ENCODE measurements at regions not wholly inside any gene's neighbourhood (a gene's known extent, or its start where the extent isn't known, plus 50 kb on each side); places are given as distances from the start of the nearest gene placed in this dataset.

DNA sequence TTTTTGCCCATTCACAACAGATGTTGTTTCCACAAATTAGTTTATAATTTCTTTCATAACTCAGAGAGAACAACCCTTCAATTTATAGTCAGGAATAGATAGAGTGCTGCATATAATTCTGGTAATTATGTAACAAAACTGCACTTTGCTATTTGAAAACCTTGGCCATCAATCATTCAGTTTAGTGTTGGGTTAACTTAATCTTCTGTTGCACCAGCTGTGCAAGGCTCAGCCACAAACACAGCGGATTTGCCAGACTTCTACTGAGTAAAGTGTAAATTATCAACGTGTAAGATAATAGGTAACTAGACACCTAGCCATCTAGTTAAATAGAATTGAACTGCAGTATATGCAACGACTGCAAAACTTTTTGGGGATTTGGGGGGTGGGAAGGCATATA is 1064.3 kb upstream of the EPHA6 start (continued):
- TF ChIP-seq, protein P1, sequence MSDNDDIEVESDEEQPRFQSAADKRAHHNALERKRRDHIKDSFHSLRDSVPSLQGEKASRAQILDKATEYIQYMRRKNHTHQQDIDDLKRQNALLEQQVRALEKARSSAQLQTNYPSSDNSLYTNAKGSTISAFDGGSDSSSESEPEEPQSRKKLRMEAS (IDR thresholded peaks at IDR 0.05): no peak
- TF ChIP-seq CEBPB (IDR thresholded peaks at IDR 0.05; ENCODE audit: low read depth, low read length) (no peak), POU5F1 (IDR thresholded peaks at IDR 0.05; ENCODE audit: low read depth, low read length) (no peak), RXRA (IDR thresholded peaks at IDR 0.05; ENCODE audit: insufficient read depth, low read depth, low read length) (no peak), SIRT6 (IDR thresholded peaks at IDR 0.05; ENCODE audit: low read length) (no peak), SP2 (IDR thresholded peaks at IDR 0.05; ENCODE audit: low read length) (no peak)

All from H1 (cell line).